Stimulated activated naive CD8-positive, alpha-beta T cell treated with anti-CD3 and anti-CD28 coated beads, Interleukin-15, Interleukin-2, amounts not matched to agents 100 U/mL and 50 U/mL, for 24 hours (primary cell): ENCODE measurements at regions not wholly inside any gene's neighbourhood (a gene's known extent, or its start where the extent isn't known, plus 50 kb on each side); places are given as distances from the start of the nearest gene placed in this dataset.
"Not testable (repeated sequence)": the region's sequence is repeated elsewhere in the genome, so short reads cannot be mapped to it uniquely, and the experiment has no call there.

Experiments
- ATAC-seq: fragments of 150-1000 bp; cut with Tn5 transposase; one replicate; pipeline ENCODE4 v1.10.0; 2021
- DNase-seq: peaks from one replicate; pipeline ENCODE4 v3.0.0; 2021

GRCh38 chr11:42311514-42311913 lies 852.1 kb upstream of the LRRC4C start:
- no peak for ATAC-seq
- no peak for DNase-seq

DNA sequence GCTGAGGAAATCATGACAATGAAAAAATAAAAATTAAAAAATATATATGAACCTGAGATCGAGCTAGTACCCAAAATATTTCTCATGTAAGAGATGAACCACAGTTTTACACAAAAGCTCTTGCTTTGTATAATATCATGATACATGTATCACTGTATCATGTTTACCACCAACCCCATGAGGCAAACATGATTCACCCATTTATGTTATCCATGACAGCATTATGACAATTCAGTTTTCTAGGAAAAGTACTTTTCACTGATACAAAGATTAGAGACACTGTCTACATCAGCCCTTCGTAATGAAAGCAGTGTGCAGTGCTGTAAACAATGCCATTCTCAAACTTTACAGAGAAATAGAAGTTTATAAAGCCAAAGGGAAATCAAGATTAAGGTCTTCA lies 852.5 kb upstream of the LRRC4C start:
- ATAC-seq: no peak

GRCh38 chr11:42315267-42315666 lies 855.8 kb upstream of the LRRC4C start:
- DNase-seq: no peak
- ATAC-seq: no peak

More for the DNA sequence above, 852.5 kb upstream of the LRRC4C start:
- DNase-seq: no peak

DNA sequence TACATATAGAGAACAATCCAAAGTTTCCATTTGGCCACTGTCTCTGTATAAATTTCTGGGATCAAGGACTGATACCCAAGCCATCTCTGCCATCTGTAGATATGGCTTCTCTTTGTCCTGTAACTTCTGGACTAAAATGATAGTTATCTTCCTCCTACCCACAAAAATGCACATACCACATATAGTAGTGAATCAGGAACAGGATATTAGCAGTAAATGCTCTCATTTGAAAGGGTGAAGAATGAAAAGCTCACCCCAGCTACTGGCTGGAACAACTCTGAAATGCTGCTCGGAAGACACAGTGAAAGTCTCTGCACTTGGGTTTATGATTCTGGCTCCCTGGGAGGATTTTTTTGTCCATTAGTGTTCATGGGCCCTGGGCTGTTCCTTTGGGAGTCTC lies 856.4 kb upstream of the LRRC4C start:
- no peak for DNase-seq
- ATAC-seq: no peak

- no peak for ATAC-seq
- DNase-seq: no peak
These were observed 860.5 kb upstream of the LRRC4C start for GRCh38 chr11:42319921-42320320.

DNA sequence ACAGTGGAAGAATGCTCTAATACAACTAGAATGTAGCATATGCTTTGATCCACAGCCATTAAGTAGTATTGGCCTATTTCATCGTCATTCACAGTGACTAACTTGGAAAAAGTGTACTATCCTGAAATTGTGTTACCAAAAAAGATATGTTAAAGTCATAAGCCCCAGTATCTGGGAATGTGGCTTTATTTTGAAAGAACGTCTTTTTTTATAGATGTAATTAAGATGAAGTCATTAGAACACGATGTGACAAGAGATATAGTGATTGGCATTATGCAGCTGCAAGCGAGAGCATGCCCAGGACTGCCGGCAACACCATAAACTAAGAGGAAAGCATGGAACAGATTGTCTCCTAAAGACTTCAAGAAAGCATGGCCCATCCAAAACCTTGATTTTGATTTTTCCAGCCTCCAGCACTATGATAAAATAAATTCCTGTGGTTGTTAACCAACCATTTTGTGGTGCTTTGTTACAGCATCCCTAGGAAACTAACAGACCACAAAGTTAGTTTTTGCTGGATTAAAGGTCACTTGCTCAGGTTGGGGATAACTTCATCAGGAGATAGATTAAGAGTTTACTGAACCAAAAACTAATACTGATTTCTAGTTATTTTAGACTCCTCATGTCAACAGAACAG lies 870.6 kb upstream of the LRRC4C start:
- ATAC-seq (no peak), DNase-seq (no peak)

DNA sequence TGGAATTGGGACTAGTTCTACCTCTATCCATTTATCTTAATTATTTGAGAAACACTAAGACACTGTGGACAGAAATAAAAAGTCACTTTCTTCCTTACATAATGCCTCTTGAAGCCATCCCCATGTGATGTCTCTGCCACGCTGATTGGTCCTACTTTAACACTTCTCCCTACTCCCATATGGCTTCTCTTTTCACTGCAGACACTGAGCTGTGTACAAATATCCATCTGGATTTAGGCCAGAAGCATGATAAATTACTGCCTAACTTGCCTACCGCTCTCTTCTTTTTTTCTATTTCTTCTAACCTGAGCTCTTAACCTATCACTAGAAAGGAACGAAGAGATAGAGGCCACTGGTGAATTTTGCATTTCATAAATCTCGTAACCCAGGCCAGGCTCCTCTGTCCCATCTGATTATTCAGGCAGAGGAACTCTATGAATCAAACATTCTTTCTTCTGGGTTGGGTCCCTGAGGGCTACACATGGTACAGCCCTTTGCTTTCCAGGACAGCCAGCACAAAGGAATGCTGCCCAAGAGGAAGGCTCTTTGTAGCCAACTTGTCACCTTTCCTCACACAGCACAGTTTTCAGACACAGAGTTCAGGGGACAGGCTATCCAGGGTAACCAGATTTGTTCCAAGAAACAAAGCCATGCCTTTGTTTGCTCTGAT lies 878.5 kb upstream of the LRRC4C start:
- DNase-seq (no peak), ATAC-seq (no peak)

DNA sequence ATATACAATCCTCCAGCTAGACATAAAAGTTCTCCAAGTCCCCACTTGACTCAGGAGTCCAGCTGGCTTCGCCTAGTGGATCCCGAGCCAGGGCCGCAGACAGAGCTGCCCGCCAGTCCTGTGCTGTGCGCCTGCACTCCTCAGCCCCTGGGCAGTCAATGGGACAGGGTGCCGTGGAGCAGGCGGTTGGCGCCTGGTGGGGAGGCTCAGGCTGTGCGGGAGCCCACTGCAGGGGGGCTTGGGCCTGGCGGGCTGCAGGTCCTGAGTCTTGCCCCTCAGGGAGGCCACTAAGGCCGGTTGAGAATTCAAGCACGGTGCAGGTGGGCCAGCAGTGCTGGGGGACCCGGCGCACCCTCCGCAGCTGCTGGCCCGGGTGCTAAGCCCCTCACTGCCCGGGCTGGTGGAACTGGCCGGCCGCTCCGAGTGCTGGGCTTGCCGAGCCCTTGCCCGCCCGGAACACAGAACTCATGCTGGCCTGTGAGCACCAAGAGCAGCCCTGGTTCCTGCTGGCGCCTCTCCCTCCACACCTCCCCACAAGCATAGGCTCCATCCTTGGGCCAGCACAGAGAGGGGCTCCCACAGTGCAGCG lies 884.8 kb upstream of the LRRC4C start:
- ATAC-seq (no peak), DNase-seq (no peak)

GRCh38 chr11:42345933-42346332 lies 886.5 kb upstream of the LRRC4C start:
- ATAC-seq (no peak), DNase-seq (no peak)

DNA sequence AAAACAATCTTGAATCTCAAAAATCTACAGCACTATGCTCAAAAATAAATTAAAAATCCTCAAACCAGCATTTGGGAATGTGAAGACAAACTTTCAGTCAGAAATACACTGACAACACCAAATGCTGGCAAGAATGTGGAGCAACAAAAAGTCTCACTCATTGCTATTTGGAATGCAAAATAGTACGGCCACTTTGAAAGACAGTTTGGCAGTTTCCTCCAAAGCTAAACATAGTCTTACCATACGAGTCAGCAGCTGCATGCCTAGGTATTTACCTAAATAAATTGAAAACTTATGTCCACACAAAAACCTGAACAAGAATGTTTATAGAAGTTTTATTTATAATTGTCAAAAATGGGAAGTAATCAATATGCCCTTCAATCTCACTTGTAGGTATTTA lies 904.2 kb upstream of the LRRC4C start:
- ATAC-seq: no peak
- DNase-seq: no peak

- ATAC-seq: no peak
- DNase-seq: no peak
These were observed 921.7 kb upstream of the API5 start for GRCh38 chr11:42390116-42390515.

GRCh38 chr11:42397483-42397882 lies 914.3 kb upstream of the API5 start:
- ATAC-seq (no peak), DNase-seq (no peak)

- ATAC-seq: no peak
These were observed 904.5 kb upstream of the API5 start for GRCh38 chr11:42407341-42407740.

GRCh38 chr11:42410251-42410955 lies 901.4 kb upstream of the API5 start:
- ATAC-seq: no peak
- DNase-seq: no peak

More at GRCh38 chr11:42407341-42407740, 904.5 kb upstream of the API5 start:
- no peak for DNase-seq

DNA sequence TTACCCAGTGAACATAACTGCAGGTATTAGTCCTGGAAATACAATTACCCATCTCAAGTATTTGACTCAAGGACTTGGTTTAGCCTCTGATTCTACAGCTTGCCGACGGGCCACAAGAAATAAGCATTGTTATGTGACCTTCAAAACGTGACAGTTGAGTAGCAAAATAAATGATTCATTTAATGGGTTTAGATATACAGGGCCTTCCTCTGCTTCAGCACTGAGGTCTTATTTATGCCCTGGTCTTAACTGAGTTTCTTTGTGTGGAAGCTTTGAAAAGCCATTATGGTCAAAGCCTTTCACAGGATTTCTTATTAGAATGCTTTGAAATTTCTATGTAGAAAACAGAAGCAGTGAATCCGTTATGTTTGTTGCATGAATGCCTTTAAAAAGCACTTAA lies 899.2 kb upstream of the API5 start:
- DNase-seq (no peak), ATAC-seq (no peak)

GRCh38 chr11:42417691-42418090 lies 894.1 kb upstream of the API5 start:
- no peak for ATAC-seq

DNA sequence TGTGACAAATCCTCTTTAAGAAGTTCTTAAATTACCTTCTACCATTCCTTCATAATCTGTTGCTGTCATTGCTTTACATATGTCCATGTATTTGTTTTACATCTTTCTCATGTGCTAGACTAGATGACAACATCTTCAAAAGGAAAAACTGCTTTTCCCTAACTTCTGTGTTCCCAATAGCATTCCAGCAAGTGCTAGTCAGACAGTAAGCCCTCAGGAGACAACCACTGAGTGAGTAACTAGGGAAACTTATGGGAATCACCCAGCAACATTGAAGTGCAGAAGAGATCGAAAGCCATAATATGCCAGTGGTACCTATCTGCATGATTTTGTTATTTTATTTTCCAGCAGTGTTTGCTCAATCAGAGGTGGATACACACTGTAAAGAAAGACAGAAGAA lies 889.7 kb upstream of the API5 start:
- ATAC-seq (no peak), DNase-seq (no peak)

More at GRCh38 chr11:42417691-42418090, 894.1 kb upstream of the API5 start:
- DNase-seq: no peak

- ATAC-seq, DNase-seq: not testable (repeated sequence)
These were observed 876.9 kb upstream of the API5 start for GRCh38 chr11:42434911-42435310.

DNA sequence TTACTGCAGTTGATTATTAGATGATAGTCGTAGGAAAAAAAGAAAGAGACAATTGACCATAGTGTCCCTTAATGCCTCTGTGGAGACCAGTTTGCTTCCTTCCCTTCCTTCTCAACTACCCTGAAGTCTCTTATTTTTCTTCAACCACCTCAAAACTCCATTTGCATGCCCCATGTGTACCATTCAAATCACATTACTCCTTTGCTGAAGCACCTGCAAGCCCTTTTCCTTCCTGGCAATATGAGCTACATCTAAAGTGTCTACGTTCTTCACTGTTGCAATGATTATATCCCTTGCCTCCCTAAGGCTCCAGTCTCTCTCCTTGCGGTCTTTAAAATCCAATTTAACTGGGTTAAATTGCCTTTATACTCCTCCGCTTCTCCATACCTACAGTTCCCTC lies 867.4 kb upstream of the API5 start:
- ATAC-seq (no peak), DNase-seq (no peak)

- DNase-seq (no peak), ATAC-seq (no peak)
These were observed 849.1 kb upstream of the API5 start for GRCh38 chr11:42462558-42463310.

- DNase-seq: no peak
- no peak for ATAC-seq
These were observed 846.2 kb upstream of the API5 start for GRCh38 chr11:42465623-42466022.

DNA sequence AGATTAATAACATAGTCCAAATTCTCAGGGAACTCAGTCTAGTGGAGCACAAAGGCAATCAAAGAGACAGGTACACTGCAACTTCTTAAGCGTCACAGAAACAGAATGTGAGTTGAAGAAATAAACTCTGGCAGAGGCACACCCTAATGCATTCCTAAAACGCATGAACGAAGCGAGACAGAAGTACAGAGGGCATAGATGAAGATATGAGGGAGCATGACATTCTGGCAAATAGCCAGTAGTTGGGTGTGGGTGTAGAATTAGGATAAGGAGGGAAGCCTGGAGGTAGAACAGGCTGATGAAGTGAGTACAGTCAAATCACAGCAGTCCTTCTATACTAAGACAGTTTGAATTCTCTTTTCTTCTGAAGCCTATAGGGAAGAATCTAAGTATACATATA lies 838.7 kb upstream of the API5 start:
- DNase-seq (no peak), ATAC-seq (no peak)
